HG02981 (cell line): ENCODE measurements at regions not wholly inside any gene's neighbourhood (a gene's known extent, or its start where the extent isn't known, plus 50 kb on each side); places are given as distances from the start of the nearest gene placed in this dataset.

Experiments used
- ATAC-seq: cut with Tn5 transposase; IDR thresholded peaks from one replicate; pipeline ENCODE4 v1.9.1; 2021; ENCODE audit warnings: mild to moderate bottlenecking, moderate library complexity; ENCODE audit not compliant: unreplicated experiment

DNA sequence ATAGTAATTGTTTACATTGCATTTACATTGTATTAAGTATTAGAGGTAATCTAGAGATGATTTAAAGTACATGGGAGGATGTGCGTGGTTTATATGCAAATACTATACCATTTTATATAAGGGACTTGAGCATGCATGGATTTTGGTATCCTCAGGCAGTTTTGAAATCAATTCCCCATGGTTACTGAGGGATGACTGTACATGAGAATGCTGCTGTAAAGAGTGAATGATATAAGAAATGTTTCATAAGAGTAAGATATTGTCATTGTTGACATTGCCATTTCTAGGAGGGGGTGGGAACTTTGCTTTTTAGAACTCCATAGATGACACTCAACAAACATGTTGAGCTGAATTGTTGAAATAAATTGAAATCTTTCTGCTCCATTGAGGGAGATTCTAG is 185.0 kb downstream of the SEMA6A start:
- ATAC-seq, result no peak

DNA sequence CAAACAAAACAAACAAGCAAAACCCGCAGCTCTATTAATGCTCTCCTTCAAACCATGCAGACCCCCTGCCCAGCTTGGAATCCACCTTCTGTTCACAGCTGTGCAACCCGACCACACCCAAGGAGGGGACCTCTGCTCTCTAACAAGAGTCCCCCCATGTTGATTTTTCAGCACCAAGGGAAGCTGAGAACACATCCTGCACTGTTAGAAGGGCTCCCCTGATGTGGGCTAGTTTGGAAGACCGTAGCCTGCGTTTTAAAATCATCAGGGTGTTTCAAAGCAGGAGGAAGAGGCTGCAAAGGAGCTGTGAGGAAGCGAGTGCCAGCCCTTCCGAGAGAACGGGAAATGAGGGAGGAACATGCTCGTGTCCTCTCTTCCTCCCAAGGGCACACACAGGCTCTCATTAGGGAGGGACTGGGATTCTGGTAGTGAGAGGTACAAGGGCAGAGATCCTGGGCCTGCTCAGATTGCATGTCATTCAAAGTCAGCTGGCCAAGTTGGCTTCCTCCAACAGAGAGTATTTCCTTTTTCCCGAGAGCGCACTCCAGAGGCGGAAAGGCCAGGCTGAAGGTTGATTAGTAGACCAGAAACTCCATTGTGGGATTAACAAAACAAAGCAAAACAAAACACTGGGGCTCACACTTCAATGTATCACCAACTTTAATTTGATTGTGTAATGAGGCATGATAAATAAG is 185.9 kb downstream of the SEMA6A start:
- no peak for ATAC-seq

DNA sequence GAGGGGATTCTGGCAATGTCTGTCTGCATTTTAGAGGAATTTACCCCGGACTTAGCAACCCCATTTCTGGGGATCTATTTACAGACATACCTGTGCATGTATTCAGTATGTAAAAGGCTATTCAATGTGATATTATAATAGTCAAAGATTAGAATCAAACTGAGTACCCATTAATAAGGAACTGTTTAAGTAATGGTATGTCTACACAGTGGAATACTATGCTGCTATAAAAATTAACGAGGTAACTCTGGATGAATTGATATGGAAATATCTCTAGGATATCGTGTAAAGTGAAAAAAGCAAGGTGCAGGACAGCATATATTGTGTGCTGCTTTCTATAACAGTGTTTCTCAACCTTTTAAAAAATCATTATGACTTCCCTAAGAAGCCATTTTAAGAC is 186.9 kb downstream of the SEMA6A start:
- ATAC-seq, result no peak

DNA sequence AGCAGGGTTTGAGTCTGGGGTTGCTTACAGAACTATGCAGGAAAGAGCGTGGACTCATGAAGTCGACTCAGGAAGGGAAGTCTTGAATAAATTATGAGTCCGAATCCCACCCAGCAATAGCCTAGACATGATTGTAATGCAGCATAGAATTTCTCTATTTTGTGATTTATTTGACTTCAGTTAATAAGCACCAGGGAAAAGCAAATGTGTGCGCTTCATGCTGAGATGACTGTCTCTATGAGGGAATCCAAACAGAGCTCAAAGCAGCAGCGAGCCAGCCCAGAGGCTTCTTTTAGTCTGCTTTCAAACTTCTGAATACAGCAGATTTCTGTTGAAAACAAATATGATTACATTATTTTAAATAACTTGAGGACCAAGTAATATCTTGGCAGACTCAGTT is 188.0 kb downstream of the SEMA6A start:
- ATAC-seq, result no peak

DNA sequence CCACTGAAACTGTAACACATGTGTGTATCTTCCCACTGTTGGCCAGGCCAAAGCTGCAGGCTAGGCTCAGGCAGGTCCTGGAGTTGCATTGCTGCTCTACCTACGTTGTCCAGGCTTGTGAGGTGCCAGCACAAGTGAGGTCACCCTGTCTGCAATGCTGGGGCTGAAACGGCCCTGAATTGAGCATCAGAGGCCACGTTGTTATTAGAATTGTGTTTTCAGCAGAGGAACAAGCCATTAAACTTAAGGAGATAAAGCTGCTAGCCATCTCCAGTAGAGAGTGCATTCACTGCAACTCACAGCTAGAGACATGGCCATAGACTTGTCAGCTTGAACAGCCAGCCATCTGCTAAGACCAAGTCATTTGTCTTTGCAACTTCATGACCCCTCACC is 191.8 kb downstream of the SEMA6A start:
- ATAC-seq, result no peak

DNA sequence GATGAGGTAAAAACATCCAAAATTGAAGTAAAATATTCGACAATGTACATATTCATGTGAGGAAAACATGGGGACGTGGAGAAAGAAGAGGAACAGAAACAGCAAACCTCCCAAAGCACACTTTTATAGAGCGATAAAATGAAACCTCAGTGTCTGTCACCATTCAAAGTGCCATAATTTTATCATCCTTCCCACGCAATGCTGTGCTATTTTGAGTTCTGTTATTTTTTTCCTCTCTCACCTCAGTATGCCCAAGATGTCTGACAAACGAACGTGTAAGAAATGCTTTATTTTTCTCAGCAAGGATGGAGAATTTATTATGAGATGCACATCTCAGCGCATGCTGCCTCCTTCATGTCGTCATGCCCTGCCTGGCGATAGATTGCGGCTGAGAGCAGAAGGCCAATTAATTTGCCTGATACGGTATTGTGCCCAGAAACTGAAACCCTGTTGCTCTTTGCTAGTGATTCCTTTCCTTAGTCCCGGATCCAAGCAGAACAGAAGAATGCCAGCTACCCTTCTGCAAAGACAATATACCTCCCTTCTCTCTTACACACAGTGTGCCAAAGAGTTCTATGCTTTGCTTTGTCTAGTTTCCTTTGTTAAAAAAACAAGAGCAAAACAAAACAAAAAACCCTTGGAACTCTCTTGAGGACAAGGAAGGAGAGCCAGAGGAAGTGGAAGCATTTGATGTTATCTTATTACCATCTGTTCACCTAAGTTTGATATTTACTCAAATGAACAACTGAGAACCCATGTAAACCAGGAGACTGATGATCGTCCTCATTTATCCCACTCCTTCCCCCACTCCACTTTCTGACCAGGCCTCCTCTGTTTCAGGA is 192.4 kb downstream of the SEMA6A start:
- ATAC-seq, result no peak

DNA sequence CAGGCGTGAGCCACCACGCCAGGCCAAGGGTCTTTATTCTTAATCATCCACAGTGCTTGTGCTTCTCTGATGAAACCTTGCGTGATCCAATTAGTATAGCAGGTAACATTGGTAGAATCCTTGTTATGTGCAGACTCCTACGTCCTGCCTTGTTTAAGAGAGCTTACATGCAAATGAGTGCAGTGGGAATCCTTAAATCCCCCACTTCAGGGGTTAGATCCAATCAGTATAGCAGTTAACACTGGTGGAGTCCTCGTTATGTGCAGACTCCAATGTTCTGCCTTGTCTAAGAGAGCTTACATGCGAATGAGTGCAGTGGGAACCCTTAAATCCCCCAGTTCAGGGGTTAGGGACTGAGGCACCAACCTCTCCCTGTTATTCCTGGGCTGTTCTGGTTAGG is 193.4 kb downstream of the SEMA6A start:
- ATAC-seq, result no peak

DNA sequence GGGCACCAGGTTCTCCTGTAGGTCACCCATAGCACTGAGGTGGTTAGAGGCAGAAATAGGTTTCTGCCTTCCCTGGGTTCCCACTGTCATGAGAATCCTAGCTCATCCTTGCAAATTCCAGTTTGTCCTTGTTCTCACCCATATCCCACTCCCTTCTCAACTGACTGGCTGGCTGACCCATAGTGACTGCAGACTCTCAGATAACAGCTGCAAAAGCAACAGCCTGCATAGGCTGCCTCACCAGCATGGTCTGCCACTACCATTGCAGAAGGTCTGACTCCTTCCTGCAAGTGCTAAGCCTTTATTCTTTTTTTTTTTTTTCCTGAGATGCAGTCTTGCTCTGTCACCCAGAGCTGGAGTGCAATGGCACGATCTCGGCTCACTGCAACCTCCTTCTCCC is 194.0 kb downstream of the SEMA6A start:
- no peak for ATAC-seq

DNA sequence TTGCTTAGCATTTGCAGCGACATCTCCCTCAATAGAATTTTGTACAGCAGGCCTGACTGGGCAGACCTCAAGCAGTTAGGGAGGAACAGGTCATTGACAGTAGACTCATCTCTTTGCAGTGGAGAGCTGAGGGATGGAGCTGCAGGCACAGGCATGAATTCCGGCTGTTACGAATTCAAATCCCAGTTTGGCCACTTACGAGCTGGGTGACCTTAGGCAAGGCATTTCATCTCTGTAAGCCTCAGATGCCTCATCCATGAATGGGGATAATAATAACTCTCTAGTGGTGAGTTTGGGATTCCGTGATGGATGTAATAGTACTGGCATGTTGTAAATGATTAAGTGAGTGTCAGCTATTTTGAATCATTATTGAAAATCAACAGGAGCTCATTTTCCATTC is 195.3 kb downstream of the SEMA6A start:
- no peak for ATAC-seq

DNA sequence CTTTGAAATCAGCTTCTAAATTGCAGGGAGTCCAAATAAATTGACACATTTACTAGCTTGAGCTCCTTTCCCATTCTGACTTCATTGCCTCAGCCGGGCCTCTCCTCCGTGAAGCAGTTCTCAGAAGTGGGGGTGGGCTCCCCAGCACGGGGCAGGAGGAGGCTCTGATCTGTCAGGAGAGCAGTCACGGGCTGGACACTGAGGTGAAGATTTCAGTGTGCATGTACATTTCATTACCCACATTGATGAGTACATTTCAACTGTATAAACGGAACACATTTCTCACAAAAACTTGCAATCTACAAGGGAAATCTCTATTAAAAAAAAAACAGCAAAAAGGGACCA is 195.9 kb downstream of the SEMA6A start:
- ATAC-seq, result no peak

DNA sequence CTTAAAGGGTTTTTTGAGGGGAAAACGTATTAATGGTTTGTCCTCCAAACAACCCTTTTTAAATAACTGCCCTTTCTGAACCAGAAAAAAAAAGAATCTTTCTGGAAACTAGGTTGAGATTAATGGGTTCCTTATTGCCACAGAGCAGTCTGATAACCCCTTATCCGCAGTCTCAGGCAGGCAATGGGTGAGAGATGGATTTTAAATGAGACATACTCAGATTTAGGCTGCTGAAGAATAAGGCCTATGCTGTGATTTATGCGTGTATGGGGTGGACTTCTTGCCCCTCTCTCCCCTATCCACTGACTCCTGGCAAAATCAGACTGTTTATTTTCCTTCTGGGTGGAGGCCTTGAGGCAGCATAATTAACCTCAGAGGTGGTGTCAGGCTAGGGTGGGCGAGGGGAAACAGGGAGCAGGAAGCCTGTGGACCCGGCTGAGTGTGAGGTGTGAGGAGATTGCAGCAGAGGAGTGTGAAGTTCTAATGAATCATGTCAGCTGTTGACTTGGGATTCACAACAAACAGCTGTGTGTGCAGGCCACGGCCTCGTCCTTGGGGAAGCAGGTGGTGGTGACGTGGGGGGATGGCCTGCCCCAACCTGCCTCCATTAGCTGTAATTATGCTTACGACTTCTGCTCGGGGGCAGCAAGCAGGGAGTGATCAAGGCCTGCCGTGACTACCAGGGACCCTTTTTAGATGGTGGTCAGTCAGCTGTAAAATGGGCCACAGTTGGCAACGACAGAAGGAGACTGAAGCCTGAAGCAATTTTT is 196.4 kb downstream of the SEMA6A start:
- no peak for ATAC-seq

DNA sequence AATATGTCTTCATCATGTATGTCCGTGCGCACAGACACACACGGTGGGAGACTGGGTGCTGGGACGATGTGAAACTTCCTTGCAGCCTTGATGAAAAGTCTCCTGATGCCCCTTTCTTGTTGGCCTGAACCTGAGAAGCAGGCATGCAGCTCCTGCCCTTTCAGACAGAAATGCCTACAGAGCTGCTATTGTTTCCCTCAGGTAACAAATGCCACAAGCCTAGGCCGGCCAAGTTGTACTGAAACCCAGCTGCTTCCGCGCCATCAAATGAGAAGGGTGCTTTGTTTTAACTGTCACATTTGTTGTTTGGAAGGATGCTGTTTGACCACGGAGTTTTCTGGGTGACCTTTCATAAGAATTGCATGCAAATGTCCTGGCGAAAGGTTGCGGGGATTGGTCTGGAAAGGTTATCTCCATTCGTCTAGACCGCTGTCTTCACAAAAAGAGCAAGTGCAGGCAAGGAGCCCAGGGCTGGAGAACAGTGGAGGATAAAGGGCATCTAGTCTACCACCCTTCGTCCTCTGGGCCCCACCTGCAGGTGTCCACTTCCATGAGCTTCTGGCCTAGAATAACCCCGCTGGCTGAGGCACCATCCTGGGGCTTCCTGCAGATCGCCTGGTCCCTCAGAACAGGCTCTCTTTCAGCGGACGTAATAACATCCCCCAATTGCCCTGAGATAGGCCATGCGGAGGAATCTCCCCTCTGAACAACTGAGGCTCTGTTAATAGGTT is 197.2 kb downstream of the SEMA6A start:
- no peak for ATAC-seq

DNA sequence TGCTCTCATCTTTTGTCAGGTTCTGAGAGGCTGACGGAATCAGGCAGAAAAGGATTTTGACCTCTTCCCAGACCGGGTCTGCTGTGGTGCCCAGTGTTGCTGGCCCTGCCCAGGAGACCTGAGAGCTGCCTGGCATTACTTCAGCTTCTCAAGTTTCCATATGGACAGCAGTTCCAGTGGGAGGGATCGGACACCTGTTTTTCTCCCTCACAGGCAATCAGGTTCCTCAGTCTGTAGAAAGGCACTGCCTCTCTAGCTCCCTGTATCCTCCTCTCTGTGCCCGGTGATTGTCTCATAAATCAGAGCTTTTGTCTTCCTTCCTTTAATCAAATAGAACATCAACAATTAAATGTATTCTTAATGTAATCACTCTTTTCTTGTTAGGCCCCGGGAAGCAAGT is 198.7 kb downstream of the SEMA6A start:
- no peak for ATAC-seq

DNA sequence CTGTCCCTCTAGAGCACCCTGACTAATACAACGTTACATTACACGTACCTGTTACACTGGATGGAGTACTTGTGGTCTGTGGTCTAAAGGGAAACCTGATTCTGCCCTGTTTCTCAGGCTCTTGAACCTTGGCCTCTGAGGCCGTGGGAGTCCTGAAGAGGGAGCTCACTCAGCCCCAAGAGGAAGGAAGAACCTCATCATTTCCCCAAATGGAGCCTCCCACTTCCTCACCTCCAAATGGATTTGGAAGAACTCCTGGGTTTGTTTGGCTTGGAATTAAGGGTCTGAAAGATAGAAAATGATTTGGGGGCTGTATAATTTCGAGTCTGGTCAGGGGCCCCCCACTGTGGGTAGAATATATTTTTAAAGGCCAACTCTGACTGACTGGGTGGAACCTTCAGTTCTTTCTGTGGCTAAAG is 200.2 kb downstream of the SEMA6A start:
- ATAC-seq, result no peak

DNA sequence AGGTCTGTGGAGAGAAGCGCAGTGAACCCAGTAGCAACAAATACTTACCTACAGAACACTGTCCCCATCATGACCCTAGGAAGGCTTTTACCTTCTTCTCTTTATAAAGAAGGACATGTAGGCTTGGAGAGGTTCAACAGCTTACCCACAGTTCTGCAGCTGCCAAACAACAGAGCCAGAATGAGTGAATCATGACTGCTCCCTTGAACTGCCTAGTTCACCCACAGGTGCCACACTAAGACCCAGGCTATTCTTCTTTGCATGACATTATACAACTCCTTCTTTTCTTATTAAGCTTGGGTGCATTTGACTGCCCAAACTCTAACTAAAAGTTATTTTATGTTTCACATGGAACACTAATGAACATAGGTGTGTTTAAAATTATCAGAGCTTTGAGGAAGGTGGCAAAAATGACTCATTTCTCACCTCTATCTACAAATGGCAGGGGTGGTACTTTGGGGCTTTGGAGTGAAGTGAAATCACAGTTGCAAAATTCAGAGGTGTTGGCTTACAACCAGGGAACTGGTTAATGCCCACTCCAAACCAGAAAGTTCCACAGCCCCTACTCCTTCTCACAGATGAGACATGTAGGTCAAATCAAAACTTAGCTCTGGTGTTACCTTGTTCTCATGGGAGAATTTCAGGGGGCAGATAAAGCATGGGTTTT is 201.6 kb downstream of the SEMA6A start:
- no peak for ATAC-seq

DNA sequence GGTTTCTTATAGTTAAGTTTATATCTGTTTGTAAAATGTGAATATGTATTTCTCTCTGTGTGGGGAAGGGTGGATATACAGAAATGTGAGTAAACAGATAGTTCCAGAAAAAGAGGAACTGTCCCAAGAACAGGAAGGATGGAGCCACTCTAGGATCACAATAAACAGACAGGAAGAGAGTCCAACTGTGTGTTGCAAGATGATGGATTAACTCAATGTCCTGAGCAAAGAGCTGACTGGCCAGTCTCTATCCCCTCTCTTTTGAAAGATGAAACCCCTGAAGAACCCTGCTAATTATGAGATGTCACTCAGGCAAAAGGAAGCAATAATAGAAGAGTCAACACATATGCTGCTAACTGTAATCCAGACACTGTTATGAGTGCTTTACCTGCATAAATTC is 202.7 kb downstream of the SEMA6A start:
- ATAC-seq, result no peak

DNA sequence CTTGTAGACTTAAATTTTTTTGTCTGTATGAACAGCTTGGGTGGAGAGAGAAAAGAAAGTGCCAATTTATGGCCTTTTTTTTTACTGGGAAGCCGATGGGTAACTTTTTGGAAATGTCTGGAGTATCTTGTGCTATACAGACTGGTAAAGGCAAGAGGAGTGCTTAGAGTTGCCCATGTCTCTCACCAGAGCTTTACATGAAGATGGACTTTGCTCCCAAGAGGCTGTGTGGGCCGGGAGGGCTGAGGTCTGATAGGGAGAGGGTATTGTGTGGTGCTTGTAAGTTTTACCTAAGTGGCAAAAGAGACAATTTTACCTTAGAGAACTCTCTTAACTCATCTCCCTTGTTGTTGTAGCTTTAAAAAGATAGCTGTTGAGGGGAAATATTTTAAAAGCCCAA is 203.2 kb downstream of the SEMA6A start:
- no peak for ATAC-seq

DNA sequence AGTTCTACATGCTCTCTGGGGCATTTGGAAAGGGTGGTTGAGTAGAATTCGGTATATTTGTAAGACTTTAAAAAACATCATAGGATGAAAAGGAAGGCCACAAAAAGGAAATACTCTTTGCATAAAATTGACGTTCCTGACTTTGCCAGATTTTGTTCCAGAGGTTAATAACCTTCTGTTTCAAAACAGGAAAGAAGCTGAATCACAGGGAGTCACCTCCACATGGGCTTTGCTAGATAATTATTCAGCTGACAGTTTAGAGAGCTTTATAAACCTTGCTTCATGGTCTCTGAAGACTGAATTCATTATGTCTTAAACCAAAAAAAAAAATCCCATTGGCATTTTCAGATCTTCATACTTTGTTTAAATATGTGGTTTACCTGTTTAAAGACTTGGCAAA is 203.7 kb downstream of the SEMA6A start:
- no peak for ATAC-seq

DNA sequence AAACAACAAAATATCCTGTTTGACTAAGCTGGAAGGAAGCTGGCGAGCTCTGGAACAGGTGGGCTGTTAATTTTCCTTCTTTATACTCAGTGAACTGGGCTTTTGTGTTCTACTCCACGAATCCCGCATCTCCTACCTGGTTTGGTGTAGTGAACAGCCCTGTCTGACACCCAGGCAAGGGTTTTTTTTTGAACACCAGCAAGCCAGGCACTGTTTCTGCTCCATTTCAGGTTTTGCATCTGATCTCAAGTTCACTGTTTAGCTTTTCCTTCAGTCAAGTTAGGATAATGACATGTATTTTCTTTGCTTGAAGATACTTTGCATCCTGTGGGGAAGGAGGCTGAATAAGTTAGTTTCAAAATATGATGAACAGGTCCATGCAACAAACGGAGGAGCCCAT is 204.5 kb downstream of the SEMA6A start:
- no peak for ATAC-seq

DNA sequence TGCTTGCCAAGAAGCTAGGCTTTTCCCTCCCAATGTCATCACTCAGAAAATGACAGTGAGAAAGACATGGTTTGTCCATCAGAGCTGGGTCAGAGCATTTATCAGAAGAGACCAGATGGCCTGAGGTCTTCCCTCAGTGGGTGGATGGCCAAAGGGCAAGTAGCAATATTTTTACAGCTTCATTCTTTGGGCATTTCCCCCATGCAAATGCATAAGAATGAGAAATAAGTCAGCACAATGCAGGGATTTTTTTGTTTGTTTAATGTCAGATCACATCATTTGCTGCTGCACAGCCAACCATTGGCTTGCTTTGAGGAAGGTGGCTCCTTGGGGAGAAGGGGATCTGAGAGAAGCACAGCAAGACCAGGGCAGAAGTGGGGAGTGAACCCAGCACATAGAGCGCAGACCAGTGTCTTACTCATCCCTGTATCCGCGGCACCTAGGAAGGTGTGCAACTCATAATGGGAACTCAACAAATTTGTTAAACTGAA is 209.6 kb downstream of the SEMA6A start:
- peak; percentile 72 for ATAC-seq

DNA sequence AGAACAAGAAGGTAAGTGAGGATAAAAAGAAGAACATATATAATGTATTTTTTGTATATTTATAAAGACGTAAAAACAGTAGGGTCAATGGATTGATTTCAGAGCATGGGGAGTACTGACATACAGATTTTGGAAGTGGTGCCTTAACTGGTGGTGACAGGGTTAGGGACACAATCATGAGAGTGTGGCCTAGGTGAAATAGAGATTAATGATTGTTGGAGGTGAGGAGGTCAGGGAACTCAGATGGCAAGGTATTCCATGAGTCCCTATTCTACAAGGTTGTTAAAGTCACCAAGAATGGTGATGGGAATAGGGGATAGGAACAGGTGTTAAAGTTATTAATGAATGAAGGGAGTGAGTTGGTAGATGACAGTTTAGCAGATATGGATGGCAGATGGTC is 210.8 kb downstream of the SEMA6A start:
- no peak for ATAC-seq
